ENCODE measurements at regions not wholly inside any gene's neighbourhood (a gene's known extent, or its start where the extent isn't known, plus 50 kb on each side); places are given as distances from the start of the nearest gene placed in this dataset.

DNA sequence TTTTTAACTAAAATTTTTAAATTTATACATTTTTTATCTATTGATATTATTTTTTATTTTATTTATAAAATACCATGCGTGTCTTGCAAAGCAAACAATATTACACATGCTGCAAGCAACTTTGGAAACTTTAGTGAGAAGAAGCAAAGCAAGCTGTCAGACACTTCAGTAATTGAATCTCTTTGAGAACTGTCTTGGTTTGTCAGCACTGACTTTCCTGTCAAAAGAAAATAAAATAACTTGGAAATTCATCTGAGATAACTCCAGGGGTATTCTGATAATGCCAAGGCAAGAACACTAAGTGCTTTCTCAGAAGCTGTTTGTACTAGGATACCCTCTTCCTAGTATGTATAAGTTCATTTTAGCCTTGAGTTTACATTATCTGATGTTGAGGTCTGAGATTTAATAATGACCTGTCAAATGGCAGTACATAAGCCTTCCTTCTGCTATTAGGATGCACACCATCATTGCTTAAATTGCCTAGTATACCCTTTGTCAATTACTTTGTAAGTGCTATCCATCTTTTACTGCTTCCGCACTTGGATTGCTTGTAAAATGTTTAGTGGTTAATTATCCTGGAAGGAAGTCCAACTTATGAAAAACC, 624.2 kb upstream of the AGA start:
- no peak for DNase-seq

DNA sequence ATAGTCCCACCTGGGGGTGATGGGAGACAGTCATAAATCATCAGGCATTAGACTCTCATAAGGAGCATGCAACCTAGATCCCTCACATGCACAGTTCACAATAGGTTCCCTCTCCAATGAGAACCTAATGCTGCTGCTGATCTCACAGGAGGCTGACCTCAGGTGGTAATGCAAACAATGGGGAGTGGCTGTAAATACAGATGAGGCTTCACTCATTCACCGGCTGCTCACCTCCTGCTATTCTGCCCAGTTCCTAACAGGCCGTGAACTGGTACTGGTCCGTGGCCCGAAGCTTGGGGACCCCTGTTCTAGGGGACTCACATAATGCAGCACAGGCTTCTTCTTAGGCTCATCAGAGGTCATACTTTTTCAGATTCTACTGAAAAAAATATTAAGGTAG, 625.9 kb upstream of the AGA start:
- DNase-seq: no peak

DNA sequence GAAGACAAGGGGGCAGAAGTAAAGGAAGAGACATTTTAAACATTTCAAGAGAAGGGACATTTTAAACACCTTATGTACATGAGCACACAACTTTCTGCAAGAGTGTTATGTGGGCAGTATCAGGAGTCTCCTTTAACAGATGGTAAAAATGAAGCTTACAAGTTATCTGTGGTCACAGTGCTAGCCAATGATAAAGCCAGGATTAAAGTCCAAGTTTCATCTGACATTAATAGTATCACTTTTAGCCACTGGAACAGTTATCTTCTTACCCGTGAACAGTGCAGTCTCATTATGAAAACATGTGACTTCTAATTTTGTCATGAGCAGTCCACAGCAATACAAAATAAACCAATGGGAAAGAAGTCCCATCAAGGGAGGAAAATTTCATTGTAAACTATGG, 627.9 kb upstream of the AGA start:
- no peak for DNase-seq

- DNase-seq: no peak
Observed at GRCh38 chr4:178080312-178080711, 638.1 kb upstream of the AGA start.

DNA sequence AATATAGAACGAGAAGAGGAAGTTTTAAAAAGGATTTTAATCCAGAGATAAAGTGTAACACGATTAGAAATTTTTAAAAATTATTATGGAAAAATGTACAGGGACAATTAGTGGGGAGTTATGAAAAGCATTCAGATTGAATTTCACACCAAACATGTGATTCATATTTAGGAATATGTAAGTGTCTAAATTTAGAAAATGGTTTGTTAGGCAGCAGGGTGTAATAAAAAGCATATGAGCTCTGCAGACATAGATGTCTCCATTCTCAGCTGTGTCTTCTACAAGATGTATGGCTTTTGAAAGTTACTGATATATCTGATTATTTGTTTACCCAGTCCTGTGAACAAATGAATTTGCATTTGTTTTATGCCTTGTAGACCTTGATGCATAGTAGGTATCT, 638.9 kb upstream of the AGA start:
- DNase-seq: no peak

DNA sequence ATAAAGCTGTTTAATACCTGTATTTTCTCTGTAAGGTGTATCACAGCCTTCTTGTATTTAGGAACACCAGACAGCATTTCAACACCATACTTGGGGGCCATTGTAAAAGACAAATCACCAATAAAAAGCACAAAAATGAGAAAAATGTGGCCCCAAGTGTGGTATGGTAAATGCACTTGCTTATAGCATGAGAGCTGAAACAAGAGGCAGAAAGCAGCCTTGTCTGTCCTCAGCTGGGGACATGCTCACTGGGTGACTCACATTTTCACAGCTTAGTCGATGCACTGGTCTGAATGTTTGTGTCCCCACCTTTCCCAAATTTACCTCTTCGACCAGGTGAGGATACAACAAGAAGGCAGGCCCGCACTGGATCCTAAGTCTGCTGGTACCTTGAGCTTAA, 639.7 kb upstream of the AGA start:
- DNase-seq: no peak

GRCh38 chr4:178082906-178083305, 640.7 kb upstream of the AGA start:
- DNase-seq: no peak

- no peak for DNase-seq
Observed at GRCh38 chr4:178083968-178084367, 641.7 kb upstream of the AGA start.

DNA sequence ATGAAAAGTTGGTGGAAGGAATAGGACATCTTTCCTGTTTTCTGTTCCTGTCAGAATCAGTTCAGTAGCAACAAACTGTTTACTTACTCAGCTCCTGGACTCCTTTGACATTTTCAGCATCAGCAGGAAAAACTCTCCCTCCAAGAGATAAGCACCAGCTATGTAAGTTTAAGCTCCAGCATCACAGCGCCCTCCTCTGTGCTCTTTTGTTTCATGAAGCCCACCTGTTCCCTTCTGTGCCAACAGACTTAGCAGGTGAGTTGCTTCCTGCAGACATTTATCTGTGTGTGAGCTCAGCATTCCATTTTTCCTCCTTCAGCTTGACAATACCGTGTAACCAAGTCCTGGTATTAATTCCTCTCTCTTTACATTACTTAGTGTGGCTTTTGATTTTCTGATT, 644.1 kb upstream of the AGA start:
- no peak for DNase-seq

DNA sequence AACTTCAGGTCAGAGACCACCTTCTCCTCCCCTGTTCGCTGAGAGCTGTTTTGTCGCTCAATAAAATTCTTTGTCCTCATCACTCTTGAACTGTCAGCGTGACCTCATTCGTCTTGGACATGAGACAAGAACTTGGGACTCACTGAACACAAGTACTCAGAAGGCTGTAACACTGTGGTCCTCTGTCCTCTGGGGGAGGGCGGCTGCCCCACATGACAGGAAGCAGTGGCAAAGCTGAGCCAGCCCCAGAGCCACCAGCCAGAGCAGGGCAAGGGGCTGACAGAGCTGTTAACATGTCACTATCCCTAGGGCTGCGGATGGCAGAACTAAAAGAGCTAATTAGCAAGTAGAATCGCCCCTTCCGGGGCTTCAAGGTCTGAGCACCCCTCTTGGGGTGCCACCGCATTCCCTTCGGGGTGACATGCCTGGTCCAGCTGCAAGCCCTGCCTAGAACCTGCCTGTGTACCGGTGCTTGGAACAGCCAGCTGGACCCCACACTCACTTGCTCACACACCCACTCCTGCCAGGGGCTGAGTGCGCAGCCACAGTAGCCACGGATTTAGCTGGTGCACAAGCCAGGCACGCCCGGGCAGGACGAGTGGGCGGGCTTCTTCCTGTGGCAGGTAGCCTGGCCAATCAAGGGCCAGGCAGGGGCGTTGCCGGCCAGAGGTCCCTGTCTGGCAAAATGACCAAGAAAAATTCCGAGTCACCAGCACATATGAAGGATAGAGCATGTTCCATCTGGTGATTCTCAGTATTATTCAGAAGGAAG, 648.6 kb upstream of the AGA start:
- DNase-seq: no peak

- no peak for DNase-seq
Observed at GRCh38 chr4:178102139-178102538, 659.9 kb upstream of the AGA start.

- no peak for DNase-seq
Observed at GRCh38 chr4:178105242-178105641, 663.0 kb upstream of the AGA start.

DNA sequence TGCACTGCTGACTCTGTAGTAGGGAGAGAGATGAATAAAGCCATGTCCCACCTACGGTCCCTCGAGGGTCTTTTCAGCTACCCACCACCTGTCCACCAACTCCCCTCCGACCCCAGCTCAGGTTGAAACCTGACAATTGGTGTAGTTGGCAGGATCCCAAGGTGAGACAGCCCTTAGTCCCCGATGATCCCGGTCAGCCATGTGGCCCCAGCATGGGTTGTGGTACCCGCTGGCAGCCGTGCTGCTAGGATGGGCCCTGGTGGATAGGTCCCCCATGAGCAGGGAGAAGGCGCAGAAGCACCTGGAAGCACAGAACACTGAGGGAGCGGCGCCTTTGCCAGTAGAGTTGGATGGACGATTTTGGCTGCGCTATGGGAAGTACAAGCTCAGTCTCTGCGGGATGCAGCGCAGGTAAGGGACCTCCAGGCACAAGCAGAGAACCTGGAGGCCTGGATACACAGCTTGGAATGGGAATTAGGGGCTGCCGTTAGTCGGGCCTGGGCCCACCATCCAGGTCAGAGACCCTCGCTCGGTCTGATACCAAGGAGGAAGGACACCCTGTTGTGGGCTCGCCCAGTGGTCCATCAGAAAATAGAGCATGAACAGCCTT, 694.6 kb upstream of the AGA start:
- DNase-seq: no peak

GRCh38 chr4:178137732-178138471, 695.7 kb upstream of the AGA start:
- no peak for DNase-seq

GRCh38 chr4:178138491-178138890, 696.3 kb upstream of the AGA start:
- DNase-seq: no peak

DNA sequence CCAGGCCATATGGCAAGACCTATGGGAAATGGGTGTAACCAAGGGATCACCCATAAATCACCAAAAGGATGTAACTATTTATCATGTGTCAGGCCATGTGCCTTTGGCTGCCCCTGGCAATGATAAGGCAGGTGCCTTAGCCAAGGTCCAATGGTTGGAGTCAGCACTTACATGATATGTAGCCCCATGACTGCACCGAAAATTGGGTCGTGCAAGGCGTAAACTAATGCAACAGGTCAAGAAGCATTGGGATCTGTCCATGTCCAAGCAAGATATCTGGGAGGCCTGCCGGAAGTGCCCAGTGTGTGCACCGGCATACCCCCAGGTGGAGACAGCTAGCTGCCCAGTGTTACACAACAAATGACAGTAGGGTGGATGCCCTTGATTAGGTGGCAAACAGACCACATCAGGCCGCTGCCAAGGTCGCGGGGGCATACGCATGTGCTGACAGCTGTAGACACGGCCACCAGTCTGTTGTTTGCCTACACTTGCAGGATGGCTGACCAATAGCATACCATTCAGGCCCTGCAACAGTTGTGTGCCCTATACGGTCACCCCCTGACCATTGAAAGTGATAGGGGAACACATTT, 698.2 kb upstream of the AGA start:
- no peak for DNase-seq

DNA sequence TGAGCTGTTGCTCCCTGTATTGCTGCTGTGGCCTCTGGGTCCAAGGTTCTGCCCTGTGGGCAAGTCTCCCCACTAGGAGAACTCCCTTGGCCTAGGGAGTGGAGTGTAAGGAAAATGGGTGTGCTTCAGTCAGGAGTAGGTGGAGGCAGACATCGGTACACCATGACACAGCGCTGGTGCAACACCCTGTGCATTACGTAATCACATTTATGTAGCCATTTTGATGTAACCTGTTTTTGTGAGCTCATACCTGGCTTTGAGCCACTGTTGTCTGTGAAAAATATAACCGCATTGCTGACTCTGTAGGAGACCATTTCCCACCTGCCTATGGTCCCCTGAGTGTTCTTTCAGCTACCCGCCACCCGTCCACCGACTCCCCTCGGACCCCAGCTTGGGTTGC, 700.5 kb upstream of the AGA start:
- DNase-seq: no peak

DNA sequence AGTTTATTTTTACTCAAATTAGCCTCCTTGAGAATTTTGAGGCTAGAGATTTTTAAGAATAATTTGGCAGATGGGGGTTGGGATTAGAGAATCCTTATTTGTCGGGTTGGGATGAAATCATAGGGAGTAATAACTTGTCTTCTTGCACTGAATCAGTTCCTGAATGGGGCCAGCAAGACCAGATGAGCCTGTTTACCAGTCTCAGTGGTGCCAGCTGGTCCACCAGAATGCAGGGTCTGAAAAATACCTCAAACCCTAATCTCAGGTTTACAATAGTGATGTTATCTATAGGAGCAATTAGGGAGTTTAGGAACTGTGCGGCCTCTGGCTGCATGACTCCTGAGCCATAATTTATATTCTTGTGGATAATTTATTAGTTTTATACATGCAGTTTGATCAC, 705.9 kb upstream of the AGA start:
- DNase-seq: no peak

- no peak for DNase-seq
Observed at GRCh38 chr4:178165251-178165950, 723.2 kb upstream of the AGA start.

DNA sequence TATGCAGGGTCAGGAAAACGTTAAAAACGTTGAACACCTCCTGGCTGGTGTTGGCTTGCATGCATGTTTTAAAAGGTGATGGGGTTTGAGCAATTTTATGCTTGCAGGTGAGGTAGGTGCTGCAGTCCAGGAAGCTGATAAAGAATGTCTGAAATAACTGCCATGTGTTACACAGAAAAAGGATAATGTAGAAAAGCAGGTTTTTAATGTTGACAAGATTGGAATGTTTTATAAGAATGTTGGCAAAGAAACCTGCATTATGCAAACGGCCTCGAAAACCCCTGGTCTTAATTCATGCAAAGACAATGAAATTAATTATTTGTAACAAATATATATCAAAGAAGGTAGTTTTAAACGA, 723.7 kb upstream of the AGA start:
- DNase-seq: no peak

DNA sequence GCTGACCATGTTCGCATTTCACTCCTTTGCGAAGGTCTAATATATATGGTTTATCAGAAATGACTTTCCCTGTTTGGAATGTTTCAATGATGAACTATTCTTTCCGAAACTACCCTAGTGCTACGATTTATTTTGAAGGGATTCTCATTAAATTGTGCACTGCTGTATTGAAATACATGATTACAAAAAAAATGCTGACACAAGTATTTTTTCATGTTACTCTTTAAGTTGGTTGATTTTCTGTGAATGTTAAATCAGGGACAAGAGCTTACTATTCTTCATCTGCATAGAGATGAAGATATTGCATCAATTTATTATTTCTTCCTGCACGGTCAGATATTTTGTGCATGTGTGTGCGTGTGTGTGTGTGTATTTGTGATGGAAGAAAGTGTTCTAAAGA, 731.5 kb upstream of the AGA start:
- DNase-seq: no peak

DNA sequence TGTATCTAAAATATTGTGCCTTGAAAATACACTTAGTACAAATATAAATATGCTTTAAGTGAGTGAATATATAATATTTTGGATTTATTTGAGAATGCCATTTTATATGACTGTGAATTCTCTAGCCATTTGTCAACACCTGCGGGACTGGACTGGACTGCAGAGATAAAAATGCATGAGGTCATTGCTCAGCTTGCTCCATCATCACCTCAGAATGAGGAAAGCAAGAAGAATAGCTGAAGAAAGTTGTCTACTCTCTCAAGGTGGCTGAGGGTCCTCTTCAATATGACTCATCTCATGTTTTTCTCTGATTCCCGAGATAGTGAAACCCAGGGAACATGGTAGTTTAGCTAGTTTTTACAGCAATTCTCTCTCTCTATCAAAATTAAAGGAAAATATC, 732.5 kb upstream of the AGA start:
- DNase-seq: no peak

DNA sequence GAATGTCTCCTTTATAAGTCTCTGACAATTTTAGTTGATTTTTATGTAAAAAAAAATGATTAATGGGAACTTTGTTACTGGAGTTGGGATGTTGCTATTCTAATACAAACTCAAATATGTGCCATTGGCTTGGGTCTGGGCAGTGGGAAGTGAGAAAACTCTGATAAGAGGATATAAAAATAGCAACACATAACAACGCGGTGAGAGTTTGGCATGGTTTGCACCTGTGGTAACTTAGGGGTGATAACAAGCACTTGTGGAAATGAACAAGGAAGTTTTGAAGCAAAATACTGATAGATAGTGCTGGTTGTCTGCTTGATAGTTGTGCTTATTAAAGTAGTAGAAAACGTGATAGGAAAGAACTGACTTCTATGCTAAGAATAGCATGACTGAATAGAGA, 743.3 kb upstream of the AGA start:
- DNase-seq: no peak

Measured in CD4-positive, alpha-beta T cell treated with Interleukin-10 for 1 hour (primary cell).